Globus pallidus (tissue), 1 donor: ENCODE measurements at regions not wholly inside any gene's neighbourhood (a gene's known extent, or its start where the extent isn't known, plus 50 kb on each side); places are given as distances from the start of the nearest gene placed in this dataset.
A peak's percentile ranks its signal among the peaks of the same experiment; 100 is the strongest.

ENCODE experiments used
- DNase-seq: peaks from one replicate; pipeline ENCODE4 v3.0.0-alpha.2; 2015; ENCODE audit warnings: low spot score

- no peak for DNase-seq
Observed at GRCh38 chr16:73304008-73304774, 256.3 kb upstream of the ZFHX3 start.

GRCh38 chr16:73302942-73303341 lies 255.0 kb upstream of the ZFHX3 start:
- DNase-seq: no peak

GRCh38 chr16:73301984-73302383 lies 254.1 kb upstream of the ZFHX3 start:
- DNase-seq: no peak

GRCh38 chr16:73299346-73299745 lies 251.4 kb upstream of the ZFHX3 start:
- DNase-seq: no peak

GRCh38 chr16:73298562-73298961 lies 250.6 kb upstream of the ZFHX3 start:
- no peak for DNase-seq

GRCh38 chr16:73290258-73290657 lies 242.3 kb upstream of the ZFHX3 start:
- DNase-seq: no peak

GRCh38 chr16:73289232-73289631 lies 241.3 kb upstream of the ZFHX3 start:
- no peak for DNase-seq

- no peak for DNase-seq
Observed at GRCh38 chr16:73288520-73288919, 240.6 kb upstream of the ZFHX3 start.

- DNase-seq: no peak
Observed at GRCh38 chr16:73287859-73288405, 240.0 kb upstream of the ZFHX3 start.

GRCh38 chr16:73286346-73287267 lies 238.7 kb upstream of the ZFHX3 start:
- no peak for DNase-seq

- no peak for DNase-seq
Observed at GRCh38 chr16:73285436-73286201, 237.7 kb upstream of the ZFHX3 start.

GRCh38 chr16:73280388-73280787 lies 232.5 kb upstream of the ZFHX3 start:
- DNase-seq: no peak

- peak; percentile 59 for DNase-seq
Observed at GRCh38 chr16:73279451-73279850, 231.5 kb upstream of the ZFHX3 start.

GRCh38 chr16:73277071-73277470 lies 229.1 kb upstream of the ZFHX3 start:
- DNase-seq: no peak

- DNase-seq: no peak
Observed at GRCh38 chr16:73275448-73275847, 227.5 kb upstream of the ZFHX3 start.

- DNase-seq: no peak
Observed at GRCh38 chr16:73275024-73275423, 227.1 kb upstream of the ZFHX3 start.

- no peak for DNase-seq
Observed at GRCh38 chr16:73274140-73274539, 226.2 kb upstream of the ZFHX3 start.

- DNase-seq: peak; percentile 16
Observed at GRCh38 chr16:73268366-73268993, 220.6 kb upstream of the ZFHX3 start.

GRCh38 chr16:73265935-73266334 lies 218.0 kb upstream of the ZFHX3 start:
- DNase-seq: no peak

- DNase-seq: no peak
Observed at GRCh38 chr16:73265124-73265837, 217.4 kb upstream of the ZFHX3 start.

GRCh38 chr16:73262931-73263330 lies 215.0 kb upstream of the ZFHX3 start:
- no peak for DNase-seq
